Iris pigment epithelial cell (primary cell): ENCODE measurements at regions not wholly inside any gene's neighbourhood (a gene's known extent, or its start where the extent isn't known, plus 50 kb on each side); places are given as distances from the start of the nearest gene placed in this dataset.

Source experiments
- DNase-seq: peaks from one replicate; pipeline ENCODE4 v3.0.0-alpha.2; 2011; ENCODE audit warnings: low read depth

- DNase-seq: no peak
Measured at GRCh38 chr21:41080485-41081121, 87.4 kb upstream of the BACE2 start.

- no peak for DNase-seq
Measured at GRCh38 chr21:41086569-41086968, 81.4 kb upstream of the BACE2 start.

GRCh38 chr21:41090981-41091380 lies 77.0 kb upstream of the BACE2 start:
- no peak for DNase-seq

GRCh38 chr21:41091616-41092015 lies 76.3 kb upstream of the BACE2 start:
- no peak for DNase-seq

- DNase-seq: no peak
Measured at GRCh38 chr21:41092312-41092711, 75.6 kb upstream of the BACE2 start.

- DNase-seq: no peak
Measured at GRCh38 chr21:41095983-41096382, 72.0 kb upstream of the BACE2 start.

GRCh38 chr21:41098076-41098475 lies 69.9 kb upstream of the BACE2 start:
- DNase-seq: no peak

- no peak for DNase-seq
Measured at GRCh38 chr21:41098481-41099042, 69.4 kb upstream of the BACE2 start.

- no peak for DNase-seq
Measured at GRCh38 chr21:41100826-41101550, 67.0 kb upstream of the BACE2 start.

GRCh38 chr21:41102281-41102680 lies 65.7 kb upstream of the BACE2 start:
- DNase-seq: no peak

- DNase-seq: no peak
Measured at GRCh38 chr21:41107602-41108001, 60.4 kb upstream of the BACE2 start.

GRCh38 chr21:41108668-41109585 lies 59.0 kb upstream of the BACE2 start:
- no peak for DNase-seq

- no peak for DNase-seq
Measured at GRCh38 chr21:41110161-41110560, 57.8 kb upstream of the BACE2 start.

GRCh38 chr21:41110664-41111063 lies 57.3 kb upstream of the BACE2 start:
- DNase-seq: no peak

- DNase-seq: no peak
Measured at GRCh38 chr21:41111681-41112080, 56.3 kb upstream of the BACE2 start.

- peak; percentile 57 for DNase-seq
Measured at GRCh38 chr21:41112740-41113692, 54.9 kb upstream of the BACE2 start.

- DNase-seq: no peak
Measured at GRCh38 chr21:41115851-41116250, 52.1 kb upstream of the BACE2 start.
